HFFc6 (cell line): ENCODE measurements at regions not wholly inside any gene's neighbourhood (a gene's known extent, or its start where the extent isn't known, plus 50 kb on each side); places are given as distances from the start of the nearest gene placed in this dataset.

Experiments used
- DNase-seq: peaks from one replicate; pipeline ENCODE4 v3.0.0-alpha.2; 2018
- H3K27ac Mint-ChIP-seq: 2 replicates; pipeline ENCODE4 v1.8.0; 2020; ENCODE audit warnings: mild to moderate bottlenecking, mixed read lengths
- H3K27me3 Mint-ChIP-seq: 2 replicates; pipeline ENCODE4 v1.8.0; 2021; ENCODE audit warnings: mild to moderate bottlenecking, moderate library complexity, mixed read lengths; ENCODE audit not compliant: insufficient read depth
- H3K36me3 Mint-ChIP-seq: 2 replicates; pipeline ENCODE4 v1.8.0; 2021; ENCODE audit warnings: low read depth, mixed read lengths
- H3K4me1 Mint-ChIP-seq: 2 replicates; pipeline ENCODE4 v1.8.0; 2020; ENCODE audit warnings: low read depth, mixed read lengths
- H3K4me3 Mint-ChIP-seq: 2 replicates; pipeline ENCODE4 v1.8.0; 2020; ENCODE audit warnings: mild to moderate bottlenecking, moderate library complexity, mixed read lengths
- H3K9me3 Mint-ChIP-seq: 2 replicates; pipeline ENCODE4 v1.8.0; 2020; ENCODE audit warnings: mild to moderate bottlenecking, mixed read lengths
- TF ChIP-seq, protein P1 (sequence below): fragments of 200-600 bp; sonication (generic); IDR thresholded peaks from 2 replicates; pipeline ENCODE4 v1.5.0; 2021; ENCODE audit warnings: antibody characterized with exemption, mild to moderate bottlenecking

DNA sequence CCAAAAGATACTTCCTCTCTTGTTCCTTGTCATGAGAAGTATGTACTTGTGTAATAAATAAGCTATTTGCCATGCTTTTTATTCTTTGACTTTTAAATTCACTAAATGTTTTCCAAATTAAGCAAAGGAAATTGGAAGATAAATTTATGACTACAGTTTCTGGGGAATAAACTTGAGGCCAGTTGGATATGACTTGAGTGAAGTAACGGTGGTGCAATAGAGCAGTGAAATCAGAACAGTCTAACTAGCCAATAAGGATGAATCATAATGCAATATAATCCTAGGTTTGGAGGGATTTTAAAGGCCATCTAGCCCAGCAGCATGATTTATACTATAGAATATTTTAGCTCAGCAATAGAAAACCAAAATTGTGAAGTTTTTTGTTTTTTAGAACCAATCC, 183.8 kb upstream of the TCF21 start:
- Mint-ChIP-seq H3K27me3 (no peaks in the 10 kb centered on the region), H3K4me3 (peak overlapping the region; percentile 38), H3K9me3 (no peaks in the 10 kb centered on the region), H3K36me3 (peaks cover 19% of the 10 kb centered on the region), H3K27ac (peak overlapping the region; percentile 86), H3K4me1 (peaks cover 71% of the 10 kb centered on the region)
- peak; percentile 65 for DNase-seq
- TF ChIP-seq, protein P1, sequence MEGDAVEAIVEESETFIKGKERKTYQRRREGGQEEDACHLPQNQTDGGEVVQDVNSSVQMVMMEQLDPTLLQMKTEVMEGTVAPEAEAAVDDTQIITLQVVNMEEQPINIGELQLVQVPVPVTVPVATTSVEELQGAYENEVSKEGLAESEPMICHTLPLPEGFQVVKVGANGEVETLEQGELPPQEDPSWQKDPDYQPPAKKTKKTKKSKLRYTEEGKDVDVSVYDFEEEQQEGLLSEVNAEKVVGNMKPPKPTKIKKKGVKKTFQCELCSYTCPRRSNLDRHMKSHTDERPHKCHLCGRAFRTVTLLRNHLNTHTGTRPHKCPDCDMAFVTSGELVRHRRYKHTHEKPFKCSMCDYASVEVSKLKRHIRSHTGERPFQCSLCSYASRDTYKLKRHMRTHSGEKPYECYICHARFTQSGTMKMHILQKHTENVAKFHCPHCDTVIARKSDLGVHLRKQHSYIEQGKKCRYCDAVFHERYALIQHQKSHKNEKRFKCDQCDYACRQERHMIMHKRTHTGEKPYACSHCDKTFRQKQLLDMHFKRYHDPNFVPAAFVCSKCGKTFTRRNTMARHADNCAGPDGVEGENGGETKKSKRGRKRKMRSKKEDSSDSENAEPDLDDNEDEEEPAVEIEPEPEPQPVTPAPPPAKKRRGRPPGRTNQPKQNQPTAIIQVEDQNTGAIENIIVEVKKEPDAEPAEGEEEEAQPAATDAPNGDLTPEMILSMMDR: no peak

DNA sequence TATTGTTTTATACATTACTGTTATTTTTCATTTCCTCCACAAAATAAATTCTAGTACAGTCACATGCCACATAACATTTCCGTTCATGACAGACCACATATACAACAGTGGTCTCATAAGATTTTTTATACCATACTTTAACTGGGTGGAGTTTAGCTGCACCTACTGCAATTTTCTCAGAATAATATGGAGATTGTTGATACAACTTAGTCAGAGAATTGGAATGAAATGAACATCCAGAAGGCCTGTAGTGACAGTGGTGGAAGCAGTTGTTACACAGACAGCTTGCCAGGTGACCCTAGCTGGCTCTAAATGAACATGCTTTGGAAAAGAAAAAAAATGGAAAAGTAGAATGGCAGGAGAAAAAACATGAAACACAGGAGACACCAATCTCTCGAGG, 183.2 kb upstream of the TCF21 start:
- Mint-ChIP-seq H3K4me1 (peaks cover 70% of the 10 kb centered on the region), H3K27me3 (no peaks in the 10 kb centered on the region), H3K27ac (peak overlapping the region; percentile 89), H3K36me3 (peaks cover 13% of the 10 kb centered on the region), H3K9me3 (no peaks in the 10 kb centered on the region), H3K4me3 (no peak overlapping the region; the same call in 1 of the 2 replicates)
- DNase-seq: peak; percentile 58
- TF ChIP-seq, protein P1: no peak

DNA sequence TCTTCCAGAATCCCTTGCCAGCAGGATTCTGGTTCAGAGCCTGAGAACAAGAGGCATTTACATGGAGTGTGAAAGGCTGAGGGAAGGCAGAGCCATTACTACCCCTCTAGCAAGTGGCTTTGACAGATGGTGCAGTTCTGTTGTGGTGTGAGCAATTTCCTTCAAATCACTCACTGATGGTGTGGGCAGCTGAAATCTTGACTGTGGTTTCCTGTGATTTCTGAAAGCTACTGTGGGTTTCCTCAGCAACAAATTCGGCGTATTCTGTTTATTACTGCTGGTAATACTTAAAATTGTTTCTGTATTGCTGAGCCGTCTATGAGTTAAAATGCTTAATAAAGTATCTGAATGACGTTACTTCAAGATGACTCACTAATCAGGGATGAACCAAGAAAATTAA, 181.5 kb upstream of the TCF21 start:
- Mint-ChIP-seq H3K4me3 (peak overlapping the region; percentile 76), H3K9me3 (no peaks in the 10 kb centered on the region), H3K36me3 (peaks cover 6% of the 10 kb centered on the region; the same call in 1 of the 2 replicates), H3K27me3 (no peaks in the 10 kb centered on the region), H3K4me1 (peaks cover 53% of the 10 kb centered on the region), H3K27ac (peak overlapping the region; percentile 89)
- DNase-seq: peak; percentile 89
- TF ChIP-seq, protein P1: no peak

DNA sequence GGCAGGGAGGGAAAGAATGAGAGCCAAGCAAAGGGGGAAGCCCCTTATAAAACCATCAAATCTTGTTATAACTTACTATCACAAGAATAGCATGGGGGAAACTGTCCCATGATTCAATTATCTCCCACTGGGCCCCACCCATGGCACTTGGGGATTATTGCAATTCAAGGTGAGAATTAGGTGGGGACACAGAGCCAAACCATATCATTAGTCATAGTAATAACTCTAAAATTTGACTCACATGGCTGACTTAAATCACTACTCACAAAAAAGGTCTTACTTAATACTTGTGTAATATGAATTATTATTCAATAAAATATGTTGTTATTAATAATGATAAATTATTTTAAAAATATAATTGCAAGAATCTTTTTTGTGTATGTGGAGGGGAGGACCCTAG, 178.1 kb upstream of the TCF21 start:
- peaks cover 5% of the 10 kb centered on the region; the same call in 1 of the 2 replicates for H3K36me3 Mint-ChIP-seq
- DNase-seq: no peak
- peaks cover 25% of the 10 kb centered on the region for H3K4me1 Mint-ChIP-seq
- H3K27ac Mint-ChIP-seq: no peak overlapping the region
- H3K27me3 Mint-ChIP-seq: no peaks in the 10 kb centered on the region
- TF ChIP-seq, protein P1: no peak
- no peak overlapping the region for H3K4me3 Mint-ChIP-seq
- no peaks in the 10 kb centered on the region for H3K9me3 Mint-ChIP-seq

DNA sequence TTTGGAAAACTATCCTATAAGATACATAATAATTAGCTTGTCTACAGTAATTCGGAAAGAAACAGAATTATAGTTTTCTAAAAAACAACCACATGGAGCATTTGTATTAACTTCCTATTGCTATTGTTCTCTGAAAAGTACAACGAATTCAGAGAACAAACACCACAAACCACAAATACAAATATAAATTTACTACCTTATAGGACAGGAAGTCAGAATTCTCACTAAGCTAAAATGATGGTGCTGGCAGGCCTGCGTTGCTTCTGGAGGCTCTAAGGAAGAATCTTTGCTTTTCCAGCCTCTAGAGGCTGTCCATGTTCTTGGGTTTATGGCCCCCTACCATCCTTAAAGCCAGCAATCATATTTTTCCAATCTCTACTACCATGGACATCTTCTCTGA, 173.6 kb upstream of the TCF21 start:
- Mint-ChIP-seq H3K27ac (no peak overlapping the region), H3K9me3 (no peaks in the 10 kb centered on the region), H3K4me3 (no peak overlapping the region), H3K4me1 (peaks cover 2% of the 10 kb centered on the region; the same call in 1 of the 2 replicates), H3K27me3 (peaks cover 3% of the 10 kb centered on the region; the same call in 1 of the 2 replicates), H3K36me3 (no peaks in the 10 kb centered on the region)
- DNase-seq: no peak
- TF ChIP-seq, protein P1: no peak

DNA sequence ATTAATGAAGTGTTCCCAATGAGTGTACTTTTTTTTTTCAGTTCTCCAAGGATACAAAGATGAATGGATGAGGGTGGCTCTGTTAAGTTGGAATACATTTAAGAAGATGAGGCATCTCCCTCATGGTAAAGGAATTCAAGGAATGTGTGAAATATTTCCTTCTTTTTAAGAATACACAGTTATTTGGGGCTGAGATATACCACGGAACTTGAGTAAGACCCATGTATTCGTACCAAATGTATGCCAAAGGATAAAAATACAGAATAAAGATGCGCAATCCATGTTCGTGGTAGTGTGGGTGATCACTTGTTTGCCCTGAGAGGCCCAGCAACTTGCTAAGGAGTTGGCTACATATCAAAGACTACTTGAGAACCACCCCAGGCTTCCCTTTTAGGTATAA, 164.2 kb upstream of the TCF21 start:
- TF ChIP-seq, protein P1: no peak
- peaks cover 23% of the 10 kb centered on the region for H3K9me3 Mint-ChIP-seq
- peaks cover 50% of the 10 kb centered on the region for H3K4me1 Mint-ChIP-seq
- H3K27me3 Mint-ChIP-seq: peaks cover 2% of the 10 kb centered on the region; the same call in 1 of the 2 replicates
- peak overlapping the region; percentile 44 for H3K27ac Mint-ChIP-seq
- peaks cover 32% of the 10 kb centered on the region for H3K36me3 Mint-ChIP-seq
- H3K4me3 Mint-ChIP-seq: peak overlapping the region; percentile 18; the same call in 1 of the 2 replicates
- peak; percentile 39 for DNase-seq
